T-cell (primary cell): ENCODE measurements at regions not wholly inside any gene's neighbourhood (a gene's known extent, or its start where the extent isn't known, plus 50 kb on each side); places are given as distances from the start of the nearest gene placed in this dataset.

ENCODE experiments used
- ATAC-seq, 4 experiments: fragments of 200-7000 bp in 3 of 4; fragments of 150-1000 bp in 1 of 4; cut with Tn5 transposase; replicated peaks in 1 of 4; 1 replicate in 3 of 4; 2 replicates in 1 of 4; pipeline ENCODE4 v1.10.0; 2021; ENCODE audit warnings: moderate library complexity in 3 of 4, mild to moderate bottlenecking in 2 of 4, moderate number of reproducible peaks in 1 of 4
- CTCF ChIA-PET, 2 donors: fragments of 300-600 bp; sonication (Branson Sonifier 250); formaldehyde crosslinking; loops; one replicate each; lab custom pipeline; 2022; ENCODE audit warnings: antibody characterized with exemption in 2 of 2; lab: Charles Lee
- POLR2A ChIA-PET, 2 donors: fragments of 300-600 bp; sonication (Branson Sonifier 250); formaldehyde crosslinking; loops; one replicate each; lab custom pipeline; 2022; ENCODE audit warnings: antibody characterized with exemption in 2 of 2; lab: Charles Lee
- DNase-seq, 35 experiments: peaks; one replicate each; pipeline versions ENCODE4 v3.0.0 to v3.0.0-alpha.2; 2013 to 2023
- H3K27ac ChIP-seq: one replicate; pipeline ENCODE4 v1.5.1; 2013; ENCODE audit warnings: low read length
- H3K27me3 ChIP-seq, 2 experiments: replicated peaks in 1 of 2; 1 replicate in 1 of 2; 2 replicates in 1 of 2; pipeline versions ENCODE4 v1.6.1 to v1.7.0; 2013; ENCODE audit warnings: low read length in 1 of 2, mixed read lengths in 1 of 2; ENCODE audit not compliant: control insufficient read depth in 2 of 2, insufficient read depth in 2 of 2; ENCODE audit errors: extremely low read depth in 1 of 2
- H3K36me3 ChIP-seq, 2 donors: 1 replicate in 1 of 2; 2 replicates in 1 of 2; pipeline versions ENCODE4 v1.6.1 to v1.7.0; 2013; ENCODE audit warnings: low read length in 1 of 2; ENCODE audit not compliant: control insufficient read depth in 2 of 2, insufficient read depth in 1 of 2; ENCODE audit errors: extremely low read depth in 1 of 2
- H3K4me1 ChIP-seq, 2 experiments: 1 replicate in 1 of 2; 2 replicates in 1 of 2; pipeline versions ENCODE4 v1.6.1 to v1.7.0; 2013; ENCODE audit warnings: low read length in 2 of 2, mixed read lengths in 1 of 2; ENCODE audit not compliant: insufficient read depth in 2 of 2, control insufficient read depth in 1 of 2; ENCODE audit errors: extremely low read depth in 1 of 2
- H3K4me3 ChIP-seq, 2 donors: 1 replicate in 1 of 2; 2 replicates in 1 of 2; pipeline versions ENCODE4 v1.5.1 to v1.7.0; 2013; ENCODE audit warnings: mild to moderate bottlenecking in 2 of 2, low read length in 1 of 2, moderate library complexity in 1 of 2; ENCODE audit not compliant: control insufficient read depth in 1 of 2; ENCODE audit errors: extremely low read depth in 1 of 2
- H3K9me3 ChIP-seq: 2 replicates; pipeline ENCODE4 v1.7.0; 2013
- H3K27ac Mint-ChIP-seq, 2 donors: one replicate each; pipeline ENCODE4 v1.8.0; 2020 to 2021; ENCODE audit warnings: mild to moderate bottlenecking in 2 of 2, mixed read lengths in 2 of 2
- H3K27me3 Mint-ChIP-seq, 2 donors: one replicate each; pipeline ENCODE4 v1.8.0; 2021 to 2022; ENCODE audit warnings: mixed read lengths in 2 of 2
- H3K36me3 Mint-ChIP-seq: one replicate; pipeline ENCODE4 v1.8.0; 2021; ENCODE audit warnings: mixed read lengths
- H3K4me1 Mint-ChIP-seq, 3 donors: one replicate each; pipeline ENCODE4 v1.8.0; 2020 to 2022; ENCODE audit warnings: mixed read lengths in 3 of 3, mild to moderate bottlenecking in 1 of 3
- H3K4me3 Mint-ChIP-seq, 3 donors: one replicate each; pipeline ENCODE4 v1.8.0; 2020 to 2022; ENCODE audit warnings: mild to moderate bottlenecking in 3 of 3, mixed read lengths in 3 of 3, moderate library complexity in 3 of 3
- H3K9me3 Mint-ChIP-seq, 3 donors: one replicate each; pipeline ENCODE4 v1.8.0; 2020 to 2022; ENCODE audit warnings: mixed read lengths in 3 of 3
- WGBS: methylation state at CpG from one replicate; pipeline ENCODE4 v1.1.5; 2013; ENCODE audit warnings: missing lambda C conversion rate; ENCODE audit not compliant: insufficient coverage; 5-methylcytosine and 5-hydroxymethylcytosine counted together

GRCh38 chr16:62921904-62922303 lies 885.7 kb upstream of the CDH8 start:
- Histone ChIP-seq H3K9me3 (no peaks in the 10 kb centered on the region), H3K27me3 (no peaks in the 10 kb centered on the region), H3K36me3 (no peaks in the 10 kb centered on the region), H3K4me1 (no peaks in the 10 kb centered on the region), H3K27ac (no peak overlapping the region), H3K4me3 (no peak overlapping the region)
- Mint-ChIP-seq H3K4me3 (no peak overlapping the region), H3K27ac (no peak overlapping the region), H3K4me1 (no peaks in the 10 kb centered on the region), H3K27me3 (no peaks in the 10 kb centered on the region), H3K9me3 (peaks cover 18 to 23% (median 21%) of the 10 kb centered on the region in 3 donors), H3K36me3 (no peaks in the 10 kb centered on the region)
- ATAC-seq (no peak), DNase-seq (no peak)
- ChIA-PET POLR2A (no interaction called here), CTCF (no interaction called here)
- 57% methylated on average over 1 of the region's 2 CpGs for WGBS

- H3K9me3 ChIP-seq, result peaks cover 6% of the 10 kb centered on the region
- H3K27me3 ChIP-seq, result no peaks in the 10 kb centered on the region
- no peak overlapping the region for H3K27ac ChIP-seq
- H3K36me3 ChIP-seq, result no peaks in the 10 kb centered on the region
- H3K27ac Mint-ChIP-seq, result no peak overlapping the region
- peaks cover 8 to 27% (median 19%) of the 10 kb centered on the region in 3 donors for H3K9me3 Mint-ChIP-seq
- no peak for ATAC-seq
- CTCF ChIA-PET, result no interaction called here
- H3K4me1 ChIP-seq, result no peaks in the 10 kb centered on the region
- H3K36me3 Mint-ChIP-seq, result no peaks in the 10 kb centered on the region
- H3K4me3 ChIP-seq, result no peak overlapping the region
- H3K4me1 Mint-ChIP-seq, result no peaks in the 10 kb centered on the region
- no peak overlapping the region for H3K4me3 Mint-ChIP-seq
- no peak for DNase-seq
- no peaks in the 10 kb centered on the region for H3K27me3 Mint-ChIP-seq
- POLR2A ChIA-PET, result no interaction called here
These were observed 877.7 kb upstream of the CDH8 start for GRCh38 chr16:62913924-62914323.

GRCh38 chr16:62913333-62913732 lies 877.1 kb upstream of the CDH8 start:
- Mint-ChIP-seq H3K4me1 (no peaks in the 10 kb centered on the region), H3K4me3 (no peak overlapping the region), H3K27me3 (no peaks in the 10 kb centered on the region), H3K9me3 (peaks cover 8 to 25% (median 25%) of the 10 kb centered on the region in 3 donors), H3K36me3 (no peaks in the 10 kb centered on the region), H3K27ac (no peak overlapping the region)
- CTCF ChIA-PET, result no interaction called here
- DNase-seq (no peak), ATAC-seq (no peak)
- Histone ChIP-seq H3K9me3 (peaks cover 8% of the 10 kb centered on the region), H3K4me3 (no peak overlapping the region), H3K27ac (no peak overlapping the region), H3K36me3 (no peaks in the 10 kb centered on the region), H3K27me3 (no peaks in the 10 kb centered on the region), H3K4me1 (no peaks in the 10 kb centered on the region)
- POLR2A ChIA-PET, result no interaction called here
- WGBS, result no CpG with 5 or more reads among the region's 2 CpGs

- ATAC-seq, result no peak
- H3K4me1 Mint-ChIP-seq, result no peaks in the 10 kb centered on the region
These were observed 873.4 kb upstream of the CDH8 start for GRCh38 chr16:62909597-62909996.

DNA sequence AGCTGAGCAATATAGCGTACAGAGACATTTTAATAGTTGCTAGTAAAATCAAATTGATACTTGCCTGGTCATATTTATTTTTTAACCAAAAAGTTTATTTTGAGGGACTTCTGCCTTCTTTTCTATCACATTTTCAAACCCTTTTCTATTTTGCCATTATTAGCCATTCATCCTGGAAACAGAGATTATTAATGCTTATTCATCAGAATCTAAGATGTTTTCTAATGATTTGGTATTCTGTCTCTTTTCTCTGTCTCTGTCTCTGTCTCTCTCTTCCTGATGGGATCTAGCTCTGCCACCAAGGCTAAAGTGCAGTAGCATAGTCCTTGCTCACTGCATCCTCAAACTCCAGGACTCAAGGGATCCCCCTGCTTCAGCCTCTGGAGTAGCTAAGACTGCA lies 871.3 kb upstream of the CDH8 start:
- no peak overlapping the region for H3K4me3 Mint-ChIP-seq
- H3K4me1 Mint-ChIP-seq, result no peaks in the 10 kb centered on the region
- no peaks in the 10 kb centered on the region for H3K27me3 Mint-ChIP-seq
- no CpG with 5 or more reads among the region's 1 CpG for WGBS
- H3K27ac Mint-ChIP-seq, result no peak overlapping the region
- ATAC-seq (no peak), DNase-seq (no peak)
- no peak overlapping the region for H3K4me3 ChIP-seq
- ChIA-PET POLR2A (no interaction called here), CTCF (no interaction called here)
- peaks cover 8% of the 10 kb centered on the region for H3K9me3 ChIP-seq
- no peaks in the 10 kb centered on the region for H3K36me3 ChIP-seq
- no peaks in the 10 kb centered on the region for H3K27me3 ChIP-seq
- H3K9me3 Mint-ChIP-seq, result peaks cover 17 to 32% (median 22%) of the 10 kb centered on the region in 3 donors
- H3K27ac ChIP-seq, result no peak overlapping the region
- H3K4me1 ChIP-seq, result no peaks in the 10 kb centered on the region
- H3K36me3 Mint-ChIP-seq, result no peaks in the 10 kb centered on the region

More at GRCh38 chr16:62909597-62909996, 873.4 kb upstream of the CDH8 start:
- Histone ChIP-seq H3K4me1 (no peaks in the 10 kb centered on the region), H3K4me3 (no peak overlapping the region), H3K9me3 (peaks cover 3% of the 10 kb centered on the region), H3K27ac (no peak overlapping the region), H3K27me3 (no peaks in the 10 kb centered on the region), H3K36me3 (no peaks in the 10 kb centered on the region)
- Mint-ChIP-seq H3K4me3 (no peak overlapping the region), H3K36me3 (no peaks in the 10 kb centered on the region), H3K27me3 (no peaks in the 10 kb centered on the region), H3K27ac (no peak overlapping the region), H3K9me3 (peaks cover 12 to 33% (median 24%) of the 10 kb centered on the region in 3 donors)
- 100% methylated on average over 1 of the region's 3 CpGs for WGBS
- no peak for DNase-seq
- ChIA-PET POLR2A (no interaction called here), CTCF (no interaction called here)

DNA sequence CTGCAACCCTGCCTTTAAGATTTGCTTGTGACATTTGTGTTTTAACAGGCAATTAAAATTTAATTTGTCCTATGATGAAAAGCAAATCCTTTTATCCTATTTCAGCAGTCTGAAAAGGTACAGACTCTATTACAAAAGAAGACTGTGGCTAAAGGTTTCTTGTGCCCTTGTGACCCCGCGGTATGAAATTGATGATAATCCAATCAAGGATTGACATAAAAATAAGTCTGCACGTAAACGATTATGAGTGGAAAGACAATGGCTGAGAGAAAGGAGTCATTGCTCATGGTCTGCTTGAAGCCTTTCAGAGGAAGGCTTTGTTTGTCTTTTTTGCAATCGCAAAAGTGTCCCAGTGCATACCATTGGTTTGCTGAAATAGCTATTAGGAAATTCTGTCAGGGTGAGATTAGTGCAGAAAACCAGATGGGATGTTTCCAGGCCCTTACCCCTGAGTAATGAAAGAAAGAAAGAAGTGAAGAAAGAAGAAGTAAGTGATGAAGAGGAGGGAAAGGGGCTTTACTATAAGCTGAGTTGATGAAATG lies 867.8 kb upstream of the CDH8 start:
- H3K27ac ChIP-seq, result no peak overlapping the region
- ChIA-PET CTCF (interaction anchor here in 1 of 2 donors (0.6 kb wide), 1 partner anchor 164 kb away, joined by 4 read pairs; no protein-coding TSS in a partner anchor), POLR2A (no interaction called here)
- H3K36me3 ChIP-seq, result no peaks in the 10 kb centered on the region
- no peak overlapping the region for H3K4me3 Mint-ChIP-seq
- DNase-seq (no peak), ATAC-seq (no peak)
- no peaks in the 10 kb centered on the region for H3K36me3 Mint-ChIP-seq
- WGBS, result 68% methylated on average over 5 of the region's 5 CpGs
- H3K9me3 Mint-ChIP-seq, result peaks cover 10 to 35% (median 20%) of the 10 kb centered on the region in 3 donors
- peaks cover 7% of the 10 kb centered on the region for H3K9me3 ChIP-seq
- H3K27me3 ChIP-seq, result no peaks in the 10 kb centered on the region
- H3K27ac Mint-ChIP-seq, result no peak overlapping the region
- no peaks in the 10 kb centered on the region for H3K27me3 Mint-ChIP-seq
- H3K4me1 ChIP-seq, result no peaks in the 10 kb centered on the region
- H3K4me3 ChIP-seq, result no peak overlapping the region
- H3K4me1 Mint-ChIP-seq, result no peaks in the 10 kb centered on the region

DNA sequence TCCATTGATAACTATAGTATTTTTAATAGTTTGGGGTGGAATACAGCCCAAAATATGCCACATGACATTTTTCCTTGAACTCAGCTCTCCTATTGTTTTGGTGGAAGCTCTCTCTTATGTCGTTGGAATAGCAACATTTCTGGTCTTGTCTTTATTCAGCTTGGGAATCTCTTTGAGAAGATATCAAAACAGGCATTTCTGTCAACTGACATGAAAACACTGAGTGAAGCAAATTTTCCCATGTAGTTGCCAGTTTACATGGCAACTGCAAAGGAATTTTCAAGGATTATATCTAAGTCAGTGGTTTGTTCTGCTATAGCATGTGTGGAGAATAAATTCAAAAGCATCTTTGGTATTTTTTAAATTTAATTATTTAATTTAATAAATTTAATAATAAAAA lies 863.5 kb upstream of the CDH8 start:
- no peaks in the 10 kb centered on the region for H3K27me3 ChIP-seq
- peaks cover 23 to 44% (median 26%) of the 10 kb centered on the region in 3 donors for H3K9me3 Mint-ChIP-seq
- no peak overlapping the region for H3K27ac Mint-ChIP-seq
- H3K4me1 Mint-ChIP-seq, result no peaks in the 10 kb centered on the region
- POLR2A ChIA-PET, result interaction anchor here in 1 of 2 donors (0.5 kb wide), 1 partner anchor 17 kb away, joined by 3 read pairs; no protein-coding TSS in a partner anchor
- ATAC-seq (no peak), DNase-seq (no peak)
- H3K9me3 ChIP-seq, result peaks cover 4% of the 10 kb centered on the region
- no CpG with 5 or more reads among the region's 1 CpG for WGBS
- no peaks in the 10 kb centered on the region for H3K4me1 ChIP-seq
- H3K4me3 Mint-ChIP-seq, result no peak overlapping the region
- H3K4me3 ChIP-seq, result no peak overlapping the region
- CTCF ChIA-PET, result no interaction called here
- no peaks in the 10 kb centered on the region for H3K36me3 ChIP-seq
- H3K27ac ChIP-seq, result no peak overlapping the region
- no peaks in the 10 kb centered on the region for H3K36me3 Mint-ChIP-seq
- no peaks in the 10 kb centered on the region for H3K27me3 Mint-ChIP-seq
